Chondrocyte (in vitro differentiated cells): ENCODE measurements at regions not wholly inside any gene's neighbourhood (a gene's known extent, or its start where the extent isn't known, plus 50 kb on each side); places are given as distances from the start of the nearest gene placed in this dataset.

Experiments used
- DNase-seq: peaks from one replicate; pipeline ENCODE4 v3.0.0; 2021; ENCODE audit warnings: mixed read lengths, low spot score
- H3K27ac Mint-ChIP-seq: one replicate; pipeline ENCODE4 v1.8.0; 2021; ENCODE audit warnings: mild to moderate bottlenecking, moderate library complexity, mixed read lengths; ENCODE audit not compliant: unreplicated experiment
- H3K27me3 Mint-ChIP-seq: 2 replicates; pipeline ENCODE4 v1.8.0; 2021; ENCODE audit warnings: low read depth, mixed read lengths
- H3K36me3 Mint-ChIP-seq: 2 replicates; pipeline ENCODE4 v1.8.0; 2021; ENCODE audit warnings: low read depth, mixed read lengths
- H3K4me1 Mint-ChIP-seq: 2 replicates; pipeline ENCODE4 v1.8.0; 2021; ENCODE audit warnings: low read depth, mild to moderate bottlenecking, mixed read lengths
- H3K4me3 Mint-ChIP-seq: one replicate; pipeline ENCODE4 v1.8.0; 2021; ENCODE audit warnings: mild to moderate bottlenecking, moderate library complexity, mixed read lengths; ENCODE audit not compliant: unreplicated experiment
- H3K9me3 Mint-ChIP-seq: 2 replicates; pipeline ENCODE4 v1.8.0; 2021; ENCODE audit warnings: low read depth, mixed read lengths
- CTCF ChIP-seq: fragments of 200-600 bp; sonication (generic); IDR thresholded peaks from 2 replicates; pipeline ENCODE4 v1.5.0; 2021; ENCODE audit warnings: antibody characterized with exemption, mild to moderate bottlenecking, moderate library complexity

DNA sequence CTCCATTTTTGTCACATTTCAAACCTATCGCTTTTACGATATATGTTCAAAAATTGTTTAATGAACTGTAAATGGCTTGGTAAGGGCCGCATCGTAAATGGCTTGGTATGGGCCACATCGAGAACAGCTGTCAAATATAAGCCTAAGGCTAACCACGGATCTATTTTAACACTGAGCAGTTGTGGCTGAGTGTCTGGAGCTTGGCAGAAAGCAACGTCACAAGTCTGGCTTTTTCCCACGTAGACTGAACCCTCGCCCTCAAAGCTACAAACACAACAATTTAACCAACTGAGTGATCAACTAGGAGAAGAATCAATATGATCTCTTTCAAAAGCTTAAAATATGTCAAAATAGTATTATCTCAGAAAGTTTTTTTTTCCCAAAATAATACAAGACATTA lies 71.4 kb upstream of the PRSS16 start:
- H3K36me3 Mint-ChIP-seq = no peaks in the 10 kb centered on the region
- H3K27me3 Mint-ChIP-seq = no peaks in the 10 kb centered on the region
- peak overlapping the region; percentile 95 for H3K4me3 Mint-ChIP-seq
- no peaks in the 10 kb centered on the region for H3K9me3 Mint-ChIP-seq
- no peak for TF ChIP-seq CTCF
- DNase-seq = no peak
- peaks cover 14% of the 10 kb centered on the region for H3K4me1 Mint-ChIP-seq
- no peak overlapping the region for H3K27ac Mint-ChIP-seq

- Mint-ChIP-seq H3K9me3 (no peaks in the 10 kb centered on the region), H3K27me3 (no peaks in the 10 kb centered on the region), H3K4me3 (peak overlapping the region; percentile 95), H3K4me1 (peaks cover 14% of the 10 kb centered on the region), H3K27ac (peak overlapping the region; percentile 98), H3K36me3 (no peaks in the 10 kb centered on the region)
- DNase-seq = no peak
- no peak for TF ChIP-seq CTCF
These were observed 70.7 kb upstream of the PRSS16 start for GRCh38 chr6:27176523-27177484.

DNA sequence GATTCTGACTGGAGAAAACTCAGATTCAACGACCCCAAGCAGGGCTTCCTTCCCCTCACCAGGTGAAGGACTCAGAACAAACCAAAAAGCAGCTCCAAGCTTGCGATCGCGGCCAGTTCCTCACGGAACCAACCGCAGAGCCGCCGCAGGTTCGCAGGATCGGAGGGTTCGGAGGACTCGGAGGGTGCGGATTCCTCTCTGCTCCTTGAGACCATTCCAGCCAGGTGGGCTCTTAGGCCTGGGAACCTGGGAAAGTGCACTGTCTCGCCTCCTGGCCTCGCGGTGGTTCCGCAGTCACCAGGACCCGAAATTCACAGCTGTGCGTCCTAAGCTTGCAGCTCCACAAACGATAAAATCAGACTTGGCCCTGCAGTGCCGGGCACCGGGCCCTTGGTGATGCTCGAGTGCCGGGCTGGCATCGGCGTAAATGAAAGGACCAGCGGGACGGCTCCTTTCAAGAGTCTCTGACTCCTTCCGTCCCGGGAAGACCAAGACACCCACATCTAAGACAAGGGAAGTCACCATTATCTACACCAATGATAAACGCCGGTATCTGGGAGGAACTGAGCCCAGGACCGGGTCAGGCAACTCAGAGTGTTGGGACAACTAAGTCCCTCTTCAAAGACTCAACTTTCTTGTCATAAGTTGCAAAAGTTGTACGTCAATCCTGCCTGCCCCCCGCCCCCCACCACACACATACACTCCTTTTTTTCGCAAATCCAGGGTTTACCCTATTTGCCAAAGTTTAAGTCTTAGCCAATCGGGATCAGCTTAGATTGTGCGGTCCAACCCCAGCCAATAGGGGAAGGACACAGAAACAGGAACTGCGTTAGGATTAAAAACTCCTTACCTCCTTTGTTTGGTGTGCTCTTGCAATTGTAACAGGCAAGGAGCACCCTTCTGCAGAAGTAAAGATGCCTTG lies 69.8 kb upstream of the PRSS16 start:
- Mint-ChIP-seq H3K4me1 (peaks cover 14% of the 10 kb centered on the region), H3K4me3 (peak overlapping the region; percentile 95), H3K36me3 (no peaks in the 10 kb centered on the region), H3K9me3 (no peaks in the 10 kb centered on the region), H3K27ac (peak overlapping the region; percentile 98), H3K27me3 (no peaks in the 10 kb centered on the region)
- DNase-seq = no peak
- peak; percentile 77 for TF ChIP-seq CTCF

GRCh38 chr6:27178407-27178730 lies 69.1 kb upstream of the PRSS16 start:
- TF ChIP-seq CTCF = no peak
- H3K4me3 Mint-ChIP-seq = peak overlapping the region; percentile 95
- H3K4me1 Mint-ChIP-seq = peaks cover 14% of the 10 kb centered on the region
- H3K27ac Mint-ChIP-seq = peak overlapping the region; percentile 98
- no peaks in the 10 kb centered on the region for H3K27me3 Mint-ChIP-seq
- DNase-seq = no peak
- H3K9me3 Mint-ChIP-seq = no peaks in the 10 kb centered on the region
- no peaks in the 10 kb centered on the region for H3K36me3 Mint-ChIP-seq

DNA sequence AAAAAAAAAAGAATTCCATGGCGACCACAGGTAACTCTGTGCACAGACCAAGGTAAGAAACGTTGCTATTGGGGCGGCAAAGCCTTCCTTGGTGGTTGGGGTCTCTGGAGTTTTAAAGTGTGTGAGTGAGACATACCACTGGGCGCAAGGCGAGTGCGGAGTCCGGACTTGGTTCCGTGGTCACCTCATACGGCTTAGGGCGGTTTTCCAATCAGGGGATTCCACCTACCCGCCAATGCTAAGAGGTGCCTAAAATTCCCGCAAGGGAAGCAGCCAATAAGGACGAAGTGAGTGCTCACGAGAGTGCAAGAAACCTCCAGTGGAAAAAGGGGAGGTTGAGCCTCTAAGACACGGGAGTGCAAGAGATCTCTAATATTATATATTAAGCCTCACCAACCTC lies 68.6 kb upstream of the PRSS16 start:
- DNase-seq = no peak
- TF ChIP-seq CTCF = no peak
- Mint-ChIP-seq H3K4me3 (peak overlapping the region; percentile 95), H3K27me3 (no peaks in the 10 kb centered on the region), H3K36me3 (no peaks in the 10 kb centered on the region), H3K4me1 (peaks cover 14% of the 10 kb centered on the region), H3K27ac (peak overlapping the region; percentile 36), H3K9me3 (no peaks in the 10 kb centered on the region)
